Fibroblast of lung (primary cell): ENCODE measurements at regions not wholly inside any gene's neighbourhood (a gene's known extent, or its start where the extent isn't known, plus 50 kb on each side); places are given as distances from the start of the nearest gene placed in this dataset.
"Not testable (repeated sequence)": the region's sequence is repeated elsewhere in the genome, so short reads cannot be mapped to it uniquely, and the experiment has no call there.

ENCODE experiments used
- EZH2 ChIP-seq: IDR thresholded peaks from 2 replicates; pipeline ENCODE4 v1.5.1; 2012; ENCODE audit warnings: low read length, control low read depth, mild to moderate bottlenecking; ENCODE audit errors: missing control alignments
- TF ChIP-seq, protein P1 (sequence below), 2 donors: IDR thresholded peaks in 1 of 2; conservative IDR thresholded peaks in 1 of 2; 1 replicate in 1 of 2; 2 replicates in 1 of 2; pipeline ENCODE4 v1.5.1; 2011 to 2012; ENCODE audit warnings: low read length in 2 of 2, control low read depth in 1 of 2, inconsistent platforms in 1 of 2, low read depth in 1 of 2, mild to moderate bottlenecking in 1 of 2

DNA sequence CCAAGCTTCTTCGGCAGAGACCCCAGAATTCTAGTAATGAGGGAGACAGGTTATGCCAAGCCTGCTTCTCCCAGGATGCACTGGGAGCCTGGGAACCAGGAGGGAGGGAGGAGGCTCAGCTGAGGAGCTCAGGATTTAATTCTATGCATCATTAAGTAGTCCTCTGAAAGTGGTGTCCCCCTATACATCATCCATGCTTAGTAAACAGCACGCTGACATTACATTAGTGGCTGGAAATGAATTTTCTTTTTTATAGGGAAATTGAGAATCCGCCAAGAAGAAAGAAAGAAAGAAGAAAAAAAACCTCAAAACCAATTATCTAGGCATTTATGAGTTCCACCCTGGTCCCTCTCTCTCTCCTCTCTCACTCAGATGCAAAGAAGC lies 63.1 kb upstream of the PAX8 start:
- TF ChIP-seq, protein P1, sequence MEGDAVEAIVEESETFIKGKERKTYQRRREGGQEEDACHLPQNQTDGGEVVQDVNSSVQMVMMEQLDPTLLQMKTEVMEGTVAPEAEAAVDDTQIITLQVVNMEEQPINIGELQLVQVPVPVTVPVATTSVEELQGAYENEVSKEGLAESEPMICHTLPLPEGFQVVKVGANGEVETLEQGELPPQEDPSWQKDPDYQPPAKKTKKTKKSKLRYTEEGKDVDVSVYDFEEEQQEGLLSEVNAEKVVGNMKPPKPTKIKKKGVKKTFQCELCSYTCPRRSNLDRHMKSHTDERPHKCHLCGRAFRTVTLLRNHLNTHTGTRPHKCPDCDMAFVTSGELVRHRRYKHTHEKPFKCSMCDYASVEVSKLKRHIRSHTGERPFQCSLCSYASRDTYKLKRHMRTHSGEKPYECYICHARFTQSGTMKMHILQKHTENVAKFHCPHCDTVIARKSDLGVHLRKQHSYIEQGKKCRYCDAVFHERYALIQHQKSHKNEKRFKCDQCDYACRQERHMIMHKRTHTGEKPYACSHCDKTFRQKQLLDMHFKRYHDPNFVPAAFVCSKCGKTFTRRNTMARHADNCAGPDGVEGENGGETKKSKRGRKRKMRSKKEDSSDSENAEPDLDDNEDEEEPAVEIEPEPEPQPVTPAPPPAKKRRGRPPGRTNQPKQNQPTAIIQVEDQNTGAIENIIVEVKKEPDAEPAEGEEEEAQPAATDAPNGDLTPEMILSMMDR (conservative IDR thresholded peaks at IDR 0.05 in 1 of 2, IDR thresholded peaks at IDR 0.05 in 1 of 2; ENCODE audit: low read depth in 1 of 2, low read length in 2 of 2): not testable (repeated sequence)
- not testable (repeated sequence) for TF ChIP-seq EZH2
